ENCODE measurements at regions not wholly inside any gene's neighbourhood (a gene's known extent, or its start where the extent isn't known, plus 50 kb on each side); places are given as distances from the start of the nearest gene placed in this dataset.

DNA sequence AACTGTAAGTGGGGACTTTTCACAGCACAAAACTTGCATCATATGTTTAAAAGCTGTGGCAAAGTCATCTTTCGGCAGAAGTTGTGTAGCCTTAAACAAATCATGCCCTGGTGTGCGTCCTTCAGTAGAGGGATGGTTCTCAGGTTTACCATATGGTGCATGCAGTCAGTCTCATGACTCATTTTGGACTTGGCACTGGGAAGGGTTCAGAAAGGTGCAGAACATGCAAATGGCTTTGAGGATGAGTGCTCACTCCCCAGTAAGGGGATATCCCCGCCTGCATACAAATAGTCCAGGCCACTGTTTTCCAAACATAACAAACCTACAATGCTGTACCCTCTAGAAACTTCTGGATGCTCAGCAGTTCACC lies 260.3 kb downstream of the NDUFS4 start:
- H3K27ac ChIP-seq = no peak overlapping the region
- H3K4me3 ChIP-seq = no peak overlapping the region

DNA sequence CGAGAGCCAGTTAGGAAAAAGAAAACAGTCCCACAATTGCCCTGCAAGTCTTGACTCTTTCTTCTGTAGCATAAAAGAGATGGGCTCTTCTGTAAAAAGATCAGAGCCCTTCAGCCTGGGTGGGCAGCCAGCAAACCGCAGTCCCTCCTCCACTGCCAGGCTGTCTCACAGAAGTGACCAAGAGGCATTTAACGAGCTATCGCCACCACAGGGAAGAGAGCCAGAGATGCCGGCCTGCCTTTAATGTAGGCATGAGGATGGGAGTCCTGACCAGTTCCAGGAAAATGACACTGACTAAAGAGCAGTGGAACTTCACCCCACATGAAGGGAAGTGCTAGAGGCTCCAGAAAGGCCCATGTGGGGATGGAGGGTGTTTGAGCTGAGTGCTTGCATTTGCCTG lies 264.6 kb downstream of the NDUFS4 start:
- no peak overlapping the region for H3K27ac ChIP-seq
- H3K4me3 ChIP-seq = no peak overlapping the region

- Histone ChIP-seq H3K4me3 (no peak overlapping the region), H3K27ac (no peak overlapping the region)
Measured at GRCh38 chr5:53825926-53826325, 265.5 kb downstream of the NDUFS4 start.

GRCh38 chr5:53826504-53826903 lies 266.1 kb downstream of the NDUFS4 start:
- Histone ChIP-seq H3K27ac (no peak overlapping the region), H3K4me3 (no peak overlapping the region)

DNA sequence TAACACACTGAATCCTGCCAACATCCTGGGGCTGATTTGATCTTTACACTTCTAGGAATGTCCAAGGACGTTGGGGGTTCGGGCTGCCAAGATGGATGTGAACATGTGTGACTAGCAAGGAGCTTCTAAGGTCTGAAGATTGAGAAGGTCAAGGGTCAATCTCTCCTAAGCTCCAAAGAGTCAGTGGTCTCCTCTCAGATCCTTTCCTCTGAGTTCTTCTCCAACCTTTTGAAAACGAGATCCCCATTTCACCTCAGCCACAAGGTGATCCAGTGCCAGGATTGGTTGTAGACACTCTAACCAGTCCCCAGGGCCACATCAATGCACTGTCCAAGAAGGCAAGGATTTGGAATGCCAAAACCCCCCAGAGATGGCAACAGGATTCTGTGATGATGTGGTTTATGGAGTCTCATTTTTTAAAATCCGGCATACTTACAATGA lies 266.8 kb downstream of the NDUFS4 start:
- Histone ChIP-seq H3K27ac (no peak overlapping the region), H3K4me3 (no peak overlapping the region)

DNA sequence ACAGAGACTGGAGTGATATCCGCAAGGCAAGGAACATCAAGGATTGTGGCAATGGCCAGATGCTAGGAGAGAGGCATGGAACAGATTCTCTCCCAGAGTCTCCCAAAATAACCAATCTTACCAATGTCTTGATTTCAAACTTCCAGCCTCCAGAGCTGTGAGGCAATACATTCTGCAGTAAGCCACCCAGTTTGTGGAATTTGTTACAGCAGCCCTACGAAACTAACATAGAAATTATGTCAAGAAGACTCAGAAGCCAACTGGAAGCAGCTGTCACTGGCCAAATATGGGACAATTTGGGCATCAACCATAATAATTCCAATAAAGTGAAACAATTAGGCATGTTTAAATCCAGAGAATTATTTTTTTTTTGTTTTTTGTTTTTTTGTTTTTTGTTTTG lies 271.1 kb downstream of the NDUFS4 start:
- Histone ChIP-seq H3K27ac (no peak overlapping the region), H3K4me3 (no peak overlapping the region)

All from skin epidermis (tissue), 12 donors.